ENCODE measurements at regions not wholly inside any gene's neighbourhood (a gene's known extent, or its start where the extent isn't known, plus 50 kb on each side); places are given as distances from the start of the nearest gene placed in this dataset.

- no peaks in the 10 kb centered on the region for H3K4me1 ChIP-seq (ENCODE audit: insufficient read depth, low read length)
- BruUV-seq (replicated peaks), result no TSS peak
- H3K4me2 ChIP-seq (ENCODE audit: low read depth, low read length), result no peak overlapping the region
- H3K27me3 ChIP-seq (ENCODE audit: control insufficient read depth in 1 of 2, insufficient read depth in 2 of 2, low read length in 2 of 2), result no peaks in the 10 kb centered on the region
- DNase-seq (ENCODE audit: low spot score) (no peak), ATAC-seq (no peak), FAIRE-seq (no peak)
- TF ChIP-seq ZNF343 (CRISPR knock-in tag; IDR thresholded peaks at IDR 0.05), result no peak
- TF ChIP-seq ZNF552 (CRISPR knock-in tag; IDR thresholded peaks at IDR 0.05; ENCODE audit: borderline replicate concordance), result no peak
- no peaks in the 10 kb centered on the region for H3K36me3 ChIP-seq (replicated peaks in 1 of 2; ENCODE audit: control insufficient read depth in 1 of 2, insufficient read depth in 2 of 2, low read length in 2 of 2)
- ChIA-PET POLR2A (no interaction called here), CTCF (ENCODE audit: low intra/inter-chr PET ratio, low total read pairs) (no interaction called here)
- H3K9ac ChIP-seq (ENCODE audit: insufficient read depth, low read depth, low read length), result no peak overlapping the region
- H3K9me3 ChIP-seq (ENCODE audit: low read length), result no peaks in the 10 kb centered on the region
- in situ Hi-C loops (cut with HindIII; ENCODE audit: extremely low pct_ligation_motif_present, low pct_unique_long_range_greater_than_20kb) (no loop called here), intact Hi-C loops (cut with micrococcal nuclease; ENCODE audit: unreplicated experiment) (no loop called here)
- no peak overlapping the region for H2AFZ ChIP-seq (ENCODE audit: low read length)
- H3K27ac ChIP-seq (ENCODE audit: extremely low read length, insufficient read depth, low read length), result no peak overlapping the region
- H3K4me3 ChIP-seq (replicated peaks in 1 of 3; ENCODE audit: insufficient read depth in 1 of 3, low read depth in 2 of 3, low read length in 3 of 3), result no peak overlapping the region
- no peaks in the 10 kb centered on the region for H3K79me2 ChIP-seq (ENCODE audit: insufficient read depth, low read length)
- WGBS (ENCODE audit: low lambda C conversion rate), result 64% methylated on average over 3 of the region's 4 CpGs
- H4K20me1 ChIP-seq (ENCODE audit: insufficient read depth, low read length), result no peaks in the 10 kb centered on the region
Observed at GRCh38 chrX:134734466-134734952, 62.5 kb downstream of the PABIR2 start.

- no peaks in the 10 kb centered on the region for H3K36me3 ChIP-seq (replicated peaks in 1 of 2; ENCODE audit: control insufficient read depth in 1 of 2, insufficient read depth in 2 of 2, low read length in 2 of 2)
- ATAC-seq, result no peak
- CTCF ChIA-PET (ENCODE audit: low intra/inter-chr PET ratio, low total read pairs), result no interaction called here
- no peak for TF ChIP-seq SMARCE1 (IDR thresholded peaks at IDR 0.05; ENCODE audit: borderline replicate concordance)
- TF ChIP-seq, protein P1, sequence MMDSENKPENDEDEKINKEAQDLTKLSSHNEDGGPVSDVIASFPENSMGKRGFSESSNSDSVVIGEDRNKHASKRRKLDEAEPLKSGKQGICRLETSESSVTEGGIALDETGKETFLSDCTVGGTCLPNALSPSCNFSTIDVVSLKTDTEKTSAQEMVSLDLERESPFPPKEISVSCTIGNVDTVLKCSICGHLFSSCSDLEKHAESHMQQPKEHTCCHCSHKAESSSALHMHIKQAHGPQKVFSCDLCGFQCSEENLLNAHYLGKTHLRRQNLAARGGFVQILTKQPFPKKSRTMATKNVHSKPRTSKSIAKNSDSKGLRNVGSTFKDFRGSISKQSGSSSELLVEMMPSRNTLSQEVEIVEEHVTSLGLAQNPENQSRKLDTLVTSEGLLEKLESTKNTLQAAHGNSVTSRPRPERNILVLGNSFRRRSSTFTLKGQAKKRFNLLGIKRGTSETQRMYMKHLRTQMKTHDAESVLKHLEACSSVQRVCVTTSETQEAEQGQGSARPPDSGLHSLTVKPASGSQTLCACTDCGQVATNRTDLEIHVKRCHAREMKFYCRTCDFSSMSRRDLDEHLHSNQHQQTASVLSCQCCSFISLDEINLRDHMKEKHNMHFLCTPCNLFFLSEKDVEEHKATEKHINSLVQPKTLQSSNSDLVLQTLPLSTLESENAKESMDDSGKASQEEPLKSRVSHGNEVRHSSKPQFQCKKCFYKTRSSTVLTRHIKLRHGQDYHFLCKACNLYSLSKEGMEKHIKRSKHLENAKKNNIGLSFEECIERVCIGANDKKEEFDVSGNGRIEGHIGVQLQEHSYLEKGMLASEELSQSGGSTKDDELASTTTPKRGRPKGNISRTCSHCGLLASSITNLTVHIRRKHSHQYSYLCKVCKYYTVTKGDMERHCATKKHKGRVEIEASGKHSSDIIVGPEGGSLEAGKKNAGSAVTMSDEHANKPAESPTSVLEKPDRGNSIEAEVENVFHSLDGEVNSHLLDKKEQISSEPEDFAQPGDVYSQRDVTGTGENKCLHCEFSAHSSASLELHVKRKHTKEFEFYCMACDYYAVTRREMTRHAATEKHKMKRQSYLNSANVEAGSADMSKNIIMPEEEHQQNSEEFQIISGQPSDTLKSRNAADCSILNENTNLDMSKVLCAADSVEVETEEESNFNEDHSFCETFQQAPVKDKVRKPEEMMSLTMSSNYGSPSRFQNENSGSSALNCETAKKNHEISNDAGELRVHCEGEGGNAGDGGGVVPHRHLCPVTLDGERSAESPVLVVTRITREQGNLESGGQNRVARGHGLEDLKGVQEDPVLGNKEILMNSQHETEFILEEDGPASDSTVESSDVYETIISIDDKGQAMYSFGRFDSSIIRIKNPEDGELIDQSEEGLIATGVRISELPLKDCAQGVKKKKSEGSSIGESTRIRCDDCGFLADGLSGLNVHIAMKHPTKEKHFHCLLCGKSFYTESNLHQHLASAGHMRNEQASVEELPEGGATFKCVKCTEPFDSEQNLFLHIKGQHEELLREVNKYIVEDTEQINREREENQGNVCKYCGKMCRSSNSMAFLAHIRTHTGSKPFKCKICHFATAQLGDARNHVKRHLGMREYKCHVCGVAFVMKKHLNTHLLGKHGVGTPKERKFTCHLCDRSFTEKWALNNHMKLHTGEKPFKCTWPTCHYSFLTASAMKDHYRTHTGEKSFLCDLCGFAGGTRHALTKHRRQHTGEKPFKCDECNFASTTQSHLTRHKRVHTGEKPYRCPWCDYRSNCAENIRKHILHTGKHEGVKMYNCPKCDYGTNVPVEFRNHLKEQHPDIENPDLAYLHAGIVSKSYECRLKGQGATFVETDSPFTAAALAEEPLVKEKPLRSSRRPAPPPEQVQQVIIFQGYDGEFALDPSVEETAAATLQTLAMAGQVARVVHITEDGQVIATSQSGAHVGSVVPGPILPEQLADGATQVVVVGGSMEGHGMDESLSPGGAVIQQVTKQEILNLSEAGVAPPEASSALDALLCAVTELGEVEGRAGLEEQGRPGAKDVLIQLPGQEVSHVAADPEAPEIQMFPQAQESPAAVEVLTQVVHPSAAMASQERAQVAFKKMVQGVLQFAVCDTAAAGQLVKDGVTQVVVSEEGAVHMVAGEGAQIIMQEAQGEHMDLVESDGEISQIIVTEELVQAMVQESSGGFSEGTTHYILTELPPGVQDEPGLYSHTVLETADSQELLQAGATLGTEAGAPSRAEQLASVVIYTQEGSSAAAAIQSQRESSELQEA (CRISPR knock-in tag; IDR thresholded peaks at IDR 0.05; ENCODE audit: not compliant biosample characterization), result no peak
- no peak for TF ChIP-seq HES4 (CRISPR knock-in tag; IDR thresholded peaks at IDR 0.05; ENCODE audit: borderline replicate concordance)
- no peak for TF ChIP-seq HHEX (CRISPR knock-in tag; IDR thresholded peaks at IDR 0.05)
- TF ChIP-seq CEBPG (CRISPR knock-in tag; IDR thresholded peaks at IDR 0.05), result no peak
- no peak for TF ChIP-seq ZNF660 (CRISPR knock-in tag; IDR thresholded peaks at IDR 0.05; ENCODE audit: borderline replicate concordance, low read depth)
Observed at GRCh38 chrX:134733591-134733990, 63.4 kb downstream of the PABIR2 start.

More at GRCh38 chrX:134733591-134733990, 63.4 kb downstream of the PABIR2 start:
- Histone ChIP-seq H3K4me3 (replicated peaks in 1 of 3; ENCODE audit: insufficient read depth in 1 of 3, low read depth in 2 of 3, low read length in 3 of 3) (no peak overlapping the region), H3K79me2 (ENCODE audit: insufficient read depth, low read length) (no peaks in the 10 kb centered on the region), H3K4me1 (ENCODE audit: insufficient read depth, low read length) (no peaks in the 10 kb centered on the region), H3K27ac (ENCODE audit: extremely low read length, insufficient read depth, low read length) (no peak overlapping the region), H4K20me1 (ENCODE audit: insufficient read depth, low read length) (no peaks in the 10 kb centered on the region), H3K27me3 (ENCODE audit: control insufficient read depth in 1 of 2, insufficient read depth in 2 of 2, low read length in 2 of 2) (no peaks in the 10 kb centered on the region), H3K9me3 (ENCODE audit: low read length) (no peaks in the 10 kb centered on the region), H3K9ac (ENCODE audit: insufficient read depth, low read depth, low read length) (no peak overlapping the region), H3K4me2 (ENCODE audit: low read depth, low read length) (no peak overlapping the region), H2AFZ (ENCODE audit: low read length) (no peak overlapping the region)
- in situ Hi-C loops (cut with HindIII; ENCODE audit: extremely low pct_ligation_motif_present, low pct_unique_long_range_greater_than_20kb) (no loop called here), intact Hi-C loops (cut with micrococcal nuclease; ENCODE audit: unreplicated experiment) (no loop called here)
- DNase-seq (ENCODE audit: low spot score), result no peak
- no TSS peak for BruUV-seq (replicated peaks)
- 35% methylated on average over 2 of the region's 2 CpGs for WGBS (ENCODE audit: low lambda C conversion rate)
- no peak for FAIRE-seq
- POLR2A ChIA-PET, result no interaction called here
